HepG2 (cell line): ENCODE measurements at regions not wholly inside any gene's neighbourhood (a gene's known extent, or its start where the extent isn't known, plus 50 kb on each side); places are given as distances from the start of the nearest gene placed in this dataset.

Experiments used
- ATAC-seq: fragments of 200-7000 bp; cut with Tn5 transposase; 3 replicates; pipeline ENCODE4 v1.9.1; 2020; ENCODE audit warnings: mild to moderate bottlenecking, moderate library complexity
- BruUV-seq: library from RNA; stranded (reverse); fragments of 400-500 nt; replicated peaks from 2 replicates; lab custom pipeline; 2021; lab: Mats Ljungman, UMichigan
- CTCF ChIA-PET: fragments of 300-600 bp; formaldehyde crosslinking; extraction: SDS; loops from one replicate; lab custom pipeline; 2021; ENCODE audit warnings: low total read pairs, inconsistent platforms, low intra/inter-chr PET ratio; lab: Yijun Ruan, JAX
- POLR2A ChIA-PET: fragments of 350-600 bp; sonication (Branson Sonifier 250); formaldehyde crosslinking; loops from one replicate; lab custom pipeline; 2020; ENCODE audit warnings: antibody characterized with exemption, inconsistent platforms; lab: Yijun Ruan, JAX
- DNase-seq: peaks from one replicate; pipeline ENCODE4 v3.0.0-alpha.2; 2015; ENCODE audit warnings: low spot score
- FAIRE-seq: peaks from 3 replicates; lab custom pipeline; 2011; peaks lifted over from hg19 to GRCh38; lab: Jason Lieb, UNC
- H2AFZ ChIP-seq: one replicate; pipeline ENCODE4 v1.6.1; 2011; ENCODE audit warnings: low read length, inconsistent platforms
- H3K27ac ChIP-seq: fragments of 300-600 bp; 3 replicates; pipeline ENCODE4 v1.8.0; 2011; ENCODE audit warnings: mixed run types, mild to moderate bottlenecking, mixed read lengths, low read length, inconsistent platforms; ENCODE audit not compliant: insufficient read depth; ENCODE audit errors: extremely low read length
- H3K27me3 ChIP-seq, 2 experiments: fragments of 200-600 bp in 1 of 2; 2 replicates in 1 of 2; 3 replicates in 1 of 2; pipeline versions ENCODE4 v1.6.0 to v1.8.0; 2011; ENCODE audit warnings: low read length in 2 of 2, mild to moderate bottlenecking in 2 of 2, moderate library complexity in 2 of 2, inconsistent platforms in 1 of 2; ENCODE audit not compliant: insufficient read depth in 2 of 2, control insufficient read depth in 1 of 2
- H3K36me3 ChIP-seq, 2 experiments: fragments of 200-600 bp in 1 of 2; replicated peaks in 1 of 2; 2 replicates in 1 of 2; 3 replicates in 1 of 2; pipeline versions ENCODE4 v1.5.1 to v1.8.0; 2011; ENCODE audit warnings: low read length in 2 of 2, inconsistent platforms in 1 of 2; ENCODE audit not compliant: insufficient read depth in 2 of 2, control insufficient read depth in 1 of 2
- H3K4me1 ChIP-seq: 2 replicates; pipeline ENCODE4 v1.5.1; 2012; ENCODE audit warnings: low read length, inconsistent platforms; ENCODE audit not compliant: insufficient read depth
- H3K4me2 ChIP-seq: 2 replicates; pipeline ENCODE4 v1.6.0; 2011; ENCODE audit warnings: low read depth, low read length, inconsistent platforms
- H3K4me3 ChIP-seq, 3 experiments: fragments of 200-600 bp in 1 of 3; sonication (generic), shearing (Covaris generic) in 1 of 3; replicated peaks in 1 of 3; 2 replicates each; pipeline ENCODE4 v1.5.1; 2011 to 2016; ENCODE audit warnings: low read length in 3 of 3, inconsistent platforms in 2 of 3, low read depth in 2 of 3, mild to moderate bottlenecking in 2 of 3, control low read depth in 1 of 3, mixed read lengths in 1 of 3; ENCODE audit not compliant: insufficient read depth in 1 of 3
- H3K79me2 ChIP-seq: one replicate; pipeline ENCODE4 v1.6.1; 2011; ENCODE audit warnings: low read length, inconsistent platforms; ENCODE audit not compliant: insufficient read depth
- H3K9ac ChIP-seq: 2 replicates; pipeline ENCODE4 v1.6.0; 2011; ENCODE audit warnings: mild to moderate bottlenecking, low read depth, low read length, inconsistent platforms; ENCODE audit not compliant: insufficient read depth
- H3K9me3 ChIP-seq: 2 replicates; pipeline ENCODE4 v1.5.1; 2012; ENCODE audit warnings: mild to moderate bottlenecking, low read length
- H4K20me1 ChIP-seq: 2 replicates; pipeline ENCODE4 v1.6.0; 2011; ENCODE audit warnings: inconsistent platforms, mild to moderate bottlenecking, low read length, moderate library complexity; ENCODE audit not compliant: insufficient read depth
- AGO1 ChIP-seq: fragments of 200-400 bp; formaldehyde crosslinking; IDR thresholded peaks from 2 replicates; pipeline ENCODE4 v1.6.1; 2017; ENCODE audit warnings: mild to moderate bottlenecking, low read depth, low read length, moderate library complexity; ENCODE audit not compliant: poor library complexity, severe bottlenecking
- BRCA1 ChIP-seq: sonication (generic); formaldehyde crosslinking; IDR thresholded peaks from 2 replicates; pipeline ENCODE4 v1.4.0; 2020; ENCODE audit warnings: missing genetic modification reagents
- CBX5 ChIP-seq: sonication (generic); formaldehyde crosslinking; IDR thresholded peaks from 2 replicates; pipeline ENCODE4 v1.4.0; 2020; ENCODE audit warnings: missing genetic modification reagents, borderline replicate concordance
- FOXP1 ChIP-seq, 2 experiments: fragments of 450-650 bp in 1 of 2; IDR thresholded peaks; 2 replicates each; pipeline ENCODE4 v1.6.1; 2017 to 2018; ENCODE audit warnings: antibody characterized with exemption in 1 of 2
- HDAC6 ChIP-seq: fragments of 200-600 bp; sonication (generic); IDR thresholded peaks from 2 replicates; pipeline ENCODE4 v1.7.0; 2017; ENCODE audit warnings: mild to moderate bottlenecking, antibody characterized with exemption, low read length, low read depth
- NFE2L2 ChIP-seq: fragments of 150-350 bp; IDR thresholded peaks from 2 replicates; pipeline ENCODE4 v1.6.1; 2014; ENCODE audit warnings: low read length
- TRIM22 ChIP-seq: fragments of 450-650 bp; IDR thresholded peaks from 2 replicates; pipeline ENCODE4 v1.6.1; 2017
- ZBTB26 ChIP-seq: IDR thresholded peaks from 2 replicates; pipeline ENCODE4 v1.6.1; 2016; ENCODE audit warnings: missing compliant biosample characterization, missing genetic modification reagents, borderline replicate concordance
- ZEB1 ChIP-seq: IDR thresholded peaks from 2 replicates; pipeline ENCODE4 v1.6.1; 2012; ENCODE audit warnings: mild to moderate bottlenecking, low read depth, inconsistent platforms; ENCODE audit not compliant: insufficient replicate concordance
- ZNF143 ChIP-seq: sonication (generic); formaldehyde crosslinking; IDR thresholded peaks from 2 replicates; pipeline ENCODE4 v1.4.0; 2020; ENCODE audit warnings: missing genetic modification reagents
- ZNF414 ChIP-seq: sonication (generic); formaldehyde crosslinking; IDR thresholded peaks from 2 replicates; pipeline ENCODE4 v1.5.0; 2020; ENCODE audit warnings: missing genetic modification reagents
- ZNF558 ChIP-seq: sonication (generic); formaldehyde crosslinking; IDR thresholded peaks from 2 replicates; pipeline ENCODE4 v1.9.0; 2022; ENCODE audit warnings: mild to moderate bottlenecking, missing genetic modification reagents, borderline replicate concordance
- ZNF768 ChIP-seq: sonication (generic); formaldehyde crosslinking; IDR thresholded peaks from 2 replicates; pipeline ENCODE4 v1.4.0; 2020; ENCODE audit warnings: missing genetic modification reagents
- WGBS: methylation state at CpG from one replicate; pipeline ENCODE4 v1.1.6; 2017; ENCODE audit warnings: low lambda C conversion rate; 5-methylcytosine and 5-hydroxymethylcytosine counted together
- in situ Hi-C: cut with HindIII; loops from 2 replicates; pipeline ENCODE4 v1.10.0; 2017; ENCODE audit warnings: low pct_unique_long_range_greater_than_20kb; ENCODE audit not compliant: extremely low pct_ligation_motif_present
- intact Hi-C: fragments of 100-400 bp; cut with micrococcal nuclease; formaldehyde crosslinking; loops from one replicate; pipeline ENCODE4 v1.10.0; 2022; ENCODE audit not compliant: unreplicated experiment
- TF ChIP-seq, protein P1 (sequence below): sonication (generic); formaldehyde crosslinking; IDR thresholded peaks from 2 replicates; pipeline ENCODE4 v1.8.0; 2022; ENCODE audit warnings: missing genetic modification reagents, mild to moderate bottlenecking, moderate library complexity, borderline replicate concordance
- TF ChIP-seq, protein P2 (sequence below): sonication (generic); formaldehyde crosslinking; IDR thresholded peaks from 2 replicates; pipeline ENCODE4 v1.4.0; 2020; ENCODE audit warnings: missing genetic modification reagents

DNA sequence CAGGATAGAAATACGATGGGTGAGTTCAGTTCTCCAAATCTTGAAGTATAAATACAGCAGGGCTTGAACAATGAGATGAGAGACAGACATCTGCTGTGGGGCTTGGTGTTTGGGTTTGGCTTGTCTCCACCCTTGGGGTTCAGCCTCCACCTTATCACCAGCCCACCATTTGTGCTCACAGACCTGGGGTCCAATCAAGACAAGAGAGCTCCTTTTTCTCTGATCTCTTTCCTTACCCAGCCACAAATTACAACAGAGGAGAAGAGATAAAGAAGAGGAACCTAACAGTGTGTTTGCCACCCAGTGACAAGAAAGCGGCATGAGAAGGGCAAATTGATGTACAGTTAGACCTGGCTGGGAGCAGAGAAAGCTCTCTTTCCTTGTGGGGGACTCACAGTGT is 204.5 kb upstream of the CXCR4 start:
- no peak overlapping the region for H3K4me3 ChIP-seq
- H3K4me1 ChIP-seq: peaks cover 11% of the 10 kb centered on the region; the same call in 1 of the 2 replicates
- no peak for ATAC-seq
- intact Hi-C loops: no loop called here
- CTCF ChIA-PET: no interaction called here
- H3K27ac ChIP-seq: no peak overlapping the region
- POLR2A ChIA-PET: no interaction called here
- BruUV-seq: no TSS peak
- H4K20me1 ChIP-seq: no peaks in the 10 kb centered on the region
- H3K36me3 ChIP-seq: no peaks in the 10 kb centered on the region
- no peak for FAIRE-seq
- no peaks in the 10 kb centered on the region for H3K9me3 ChIP-seq
- H3K4me2 ChIP-seq: no peak overlapping the region
- 9% methylated on average over 2 of the region's 2 CpGs for WGBS
- no peaks in the 10 kb centered on the region for H3K79me2 ChIP-seq
- H2AFZ ChIP-seq: no peak overlapping the region
- in situ Hi-C loops: no loop called here
- peaks cover 0 to 25% of the 10 kb centered on the region in 2 experiments; a peak in 3 of 5 replicates for H3K27me3 ChIP-seq
- no peak overlapping the region for H3K9ac ChIP-seq
- DNase-seq: no peak
- TF ChIP-seq ZNF143 (CRISPR knock-in tag): no peak
- no peak for TF ChIP-seq HDAC6
- no peak for TF ChIP-seq FOXP1 (IDR thresholded peaks at IDR 0.05)
- TF ChIP-seq FOXP1 (CRISPR knock-in tag; IDR thresholded peaks at IDR 0.05): no peak
- TF ChIP-seq, protein P1, sequence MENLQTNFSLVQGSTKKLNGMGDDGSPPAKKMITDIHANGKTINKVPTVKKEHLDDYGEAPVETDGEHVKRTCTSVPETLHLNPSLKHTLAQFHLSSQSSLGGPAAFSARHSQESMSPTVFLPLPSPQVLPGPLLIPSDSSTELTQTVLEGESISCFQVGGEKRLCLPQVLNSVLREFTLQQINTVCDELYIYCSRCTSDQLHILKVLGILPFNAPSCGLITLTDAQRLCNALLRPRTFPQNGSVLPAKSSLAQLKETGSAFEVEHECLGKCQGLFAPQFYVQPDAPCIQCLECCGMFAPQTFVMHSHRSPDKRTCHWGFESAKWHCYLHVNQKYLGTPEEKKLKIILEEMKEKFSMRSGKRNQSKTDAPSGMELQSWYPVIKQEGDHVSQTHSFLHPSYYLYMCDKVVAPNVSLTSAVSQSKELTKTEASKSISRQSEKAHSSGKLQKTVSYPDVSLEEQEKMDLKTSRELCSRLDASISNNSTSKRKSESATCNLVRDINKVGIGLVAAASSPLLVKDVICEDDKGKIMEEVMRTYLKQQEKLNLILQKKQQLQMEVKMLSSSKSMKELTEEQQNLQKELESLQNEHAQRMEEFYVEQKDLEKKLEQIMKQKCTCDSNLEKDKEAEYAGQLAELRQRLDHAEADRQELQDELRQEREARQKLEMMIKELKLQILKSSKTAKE: no peak
- TF ChIP-seq NFE2L2: no peak
- no peak for TF ChIP-seq ZNF558
- TF ChIP-seq CBX5 (CRISPR knock-in tag): no peak
- no peak for TF ChIP-seq AGO1
- TF ChIP-seq ZEB1: no peak
- no peak for TF ChIP-seq ZBTB26 (CRISPR knock-in tag)
- TF ChIP-seq ZNF768 (CRISPR knock-in tag): no peak
- no peak for TF ChIP-seq BRCA1 (CRISPR knock-in tag)
- TF ChIP-seq, protein P2, sequence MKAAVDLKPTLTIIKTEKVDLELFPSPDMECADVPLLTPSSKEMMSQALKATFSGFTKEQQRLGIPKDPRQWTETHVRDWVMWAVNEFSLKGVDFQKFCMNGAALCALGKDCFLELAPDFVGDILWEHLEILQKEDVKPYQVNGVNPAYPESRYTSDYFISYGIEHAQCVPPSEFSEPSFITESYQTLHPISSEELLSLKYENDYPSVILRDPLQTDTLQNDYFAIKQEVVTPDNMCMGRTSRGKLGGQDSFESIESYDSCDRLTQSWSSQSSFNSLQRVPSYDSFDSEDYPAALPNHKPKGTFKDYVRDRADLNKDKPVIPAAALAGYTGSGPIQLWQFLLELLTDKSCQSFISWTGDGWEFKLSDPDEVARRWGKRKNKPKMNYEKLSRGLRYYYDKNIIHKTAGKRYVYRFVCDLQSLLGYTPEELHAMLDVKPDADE: no peak
- TF ChIP-seq ZNF414: no peak
- TF ChIP-seq TRIM22: no peak
